Fibroblast of peridontal ligament (primary cell): ENCODE measurements at regions not wholly inside any gene's neighbourhood (a gene's known extent, or its start where the extent isn't known, plus 50 kb on each side); places are given as distances from the start of the nearest gene placed in this dataset.
"Not testable (repeated sequence)": the region's sequence is repeated elsewhere in the genome, so short reads cannot be mapped to it uniquely, and the experiment has no call there.

Experiments used
- DNase-seq: peaks from one replicate; pipeline ENCODE4 v3.0.0-alpha.2; 2010; ENCODE audit errors: extremely low read depth

DNA sequence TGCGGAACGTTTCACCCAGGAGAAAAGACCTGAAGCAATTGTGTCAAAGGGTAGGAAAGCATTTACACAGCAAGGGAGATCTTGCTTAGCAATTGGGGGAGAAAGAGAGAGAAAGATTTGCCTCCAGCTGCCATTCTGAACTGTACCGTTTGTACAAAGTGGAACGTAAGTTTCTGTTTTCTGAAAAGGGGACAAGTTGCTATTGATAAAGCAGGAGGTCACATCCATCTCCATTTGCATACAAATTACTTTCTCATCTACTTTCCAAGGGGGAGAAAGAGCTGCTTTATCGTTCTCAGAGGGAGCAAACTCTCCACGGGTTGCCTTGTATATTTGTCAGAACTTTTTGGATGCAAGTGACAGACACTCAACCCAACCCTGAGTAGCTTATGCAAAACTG lies 92.0 kb upstream of the CARD11 start:
- DNase-seq: no peak

DNA sequence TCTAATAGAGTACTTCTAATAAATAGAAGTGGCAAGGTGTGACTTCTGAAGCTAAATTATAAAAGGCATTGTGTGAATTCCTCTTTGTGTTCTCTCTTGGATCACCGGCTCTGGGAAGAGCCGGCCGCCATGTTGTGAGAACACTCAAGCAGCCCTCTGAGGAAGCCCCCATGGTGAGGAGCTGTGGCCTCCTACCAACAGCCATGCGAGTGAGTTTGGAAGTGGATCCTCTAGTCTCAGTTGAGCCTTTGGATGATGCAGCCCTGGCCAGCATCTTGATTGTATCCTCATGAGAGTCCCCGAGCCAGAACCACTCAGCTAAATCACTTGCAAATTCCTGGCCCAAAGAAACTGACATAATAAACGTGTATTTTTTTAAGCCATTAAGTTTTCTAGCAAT lies 94.5 kb upstream of the CARD11 start:
- DNase-seq: no peak

DNA sequence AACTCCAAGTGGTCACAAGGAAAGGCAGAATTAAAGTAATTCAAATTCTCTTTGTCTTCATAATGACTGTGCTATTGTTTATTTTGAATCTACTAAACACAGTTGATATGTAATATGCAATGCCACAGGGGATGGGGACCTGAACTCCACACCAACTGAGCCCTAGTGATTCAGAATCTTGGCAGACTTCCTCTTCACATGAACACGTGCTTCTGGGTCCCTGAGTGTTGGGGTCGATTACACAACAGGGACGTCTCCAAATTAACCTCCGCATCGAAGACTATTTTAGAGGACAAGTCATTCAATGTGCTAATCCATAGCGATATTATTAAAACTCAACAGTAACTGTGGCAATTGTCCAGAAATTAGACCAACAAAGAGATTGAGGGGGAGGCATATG lies 95.3 kb upstream of the CARD11 start:
- DNase-seq: no peak

DNA sequence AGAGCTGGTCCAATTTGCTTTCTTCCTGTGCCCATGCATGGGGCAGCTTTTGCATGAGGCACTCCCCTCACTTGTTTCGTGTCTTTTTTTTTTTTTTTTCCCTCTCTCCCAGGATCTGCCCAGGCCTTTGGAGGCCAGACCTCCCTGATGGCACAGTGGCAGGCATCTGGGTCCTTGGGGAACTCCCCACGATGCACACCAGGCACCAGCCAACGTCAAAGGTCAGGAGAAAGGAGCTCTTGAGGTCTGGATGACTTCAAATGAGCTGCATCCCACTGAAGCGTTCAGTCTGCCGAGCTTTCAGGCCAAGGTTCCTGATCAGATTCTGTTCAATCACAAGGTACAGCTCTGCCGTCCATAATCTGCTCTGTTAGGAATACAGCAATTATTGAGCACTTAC lies 97.2 kb upstream of the CARD11 start:
- DNase-seq: no peak

DNA sequence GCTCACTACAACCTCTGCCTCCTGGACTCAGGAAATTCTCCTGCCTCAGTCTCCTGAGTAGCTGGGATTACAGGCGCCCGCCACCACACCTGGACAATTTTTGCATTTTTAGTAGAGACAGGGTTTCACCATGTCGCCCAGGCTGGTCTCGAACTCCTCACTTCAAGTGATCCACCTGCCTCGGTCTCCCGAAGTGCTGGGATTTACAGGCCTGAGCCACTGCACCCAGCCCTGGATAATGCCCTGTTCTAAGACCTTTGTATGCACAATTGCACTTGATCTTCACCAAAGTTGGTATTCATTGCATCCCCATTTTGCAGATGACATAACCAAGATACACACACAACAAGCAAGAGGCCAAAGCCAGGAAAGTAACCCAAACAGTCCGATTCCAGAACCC lies 97.7 kb upstream of the CARD11 start:
- no peak for DNase-seq

DNA sequence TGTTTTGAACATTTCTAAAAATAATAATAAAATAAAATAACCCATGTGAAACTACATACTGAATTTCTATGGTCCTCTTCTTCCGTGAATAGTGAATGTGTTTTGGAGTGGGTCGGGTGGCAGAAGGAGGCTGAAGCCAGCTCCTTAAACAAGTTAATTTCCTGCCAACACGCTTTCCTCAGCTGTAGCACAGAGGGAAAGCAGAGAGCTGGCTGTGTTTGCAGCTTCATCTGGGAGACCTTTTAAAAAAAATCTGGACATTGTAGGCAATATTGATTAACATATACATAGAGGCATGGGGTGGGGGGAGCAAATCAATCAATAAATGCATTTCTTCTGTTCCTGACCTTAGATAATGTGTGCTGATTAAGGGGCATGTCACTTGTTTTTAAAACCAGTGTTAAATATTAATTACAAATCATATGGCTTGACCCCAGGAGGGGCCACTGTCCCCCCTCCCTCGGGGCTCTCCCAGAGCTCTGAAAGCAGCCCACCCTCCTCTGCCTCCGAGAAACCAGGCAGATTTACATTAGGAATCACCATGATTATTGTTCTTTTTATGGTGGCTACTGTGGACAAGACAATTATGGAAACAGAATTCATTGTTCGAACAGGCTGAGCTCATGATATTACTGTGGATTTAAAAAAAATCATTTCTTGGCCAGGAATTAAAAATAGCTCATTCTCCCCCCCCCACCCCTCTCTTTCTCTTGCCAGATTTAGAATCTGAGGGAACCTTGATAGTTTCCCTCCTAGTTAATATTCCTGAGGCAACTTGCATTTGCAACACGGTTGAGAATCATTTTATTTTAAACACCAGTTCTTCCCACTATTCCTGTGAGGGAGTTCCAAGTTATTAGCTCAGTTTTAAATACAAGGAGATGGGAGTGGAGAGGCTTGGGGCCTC lies 100.5 kb upstream of the CARD11 start:
- no peak for DNase-seq

DNA sequence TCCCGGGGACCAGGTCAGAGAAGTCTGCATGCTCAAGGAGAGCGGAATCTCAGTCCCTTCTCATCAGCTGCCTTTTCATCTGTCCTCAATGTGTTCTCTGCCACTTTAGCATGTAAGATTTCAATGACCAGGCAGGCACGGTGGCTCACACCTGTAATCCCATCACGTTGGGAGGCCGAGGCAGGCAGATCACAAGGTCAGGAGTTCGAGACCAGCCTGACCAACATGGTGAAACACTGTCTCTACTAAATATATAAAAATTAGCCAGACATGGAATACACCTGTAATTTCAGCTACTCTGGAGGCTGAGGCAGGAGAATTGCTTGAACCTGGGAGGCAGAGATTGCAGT lies 101.1 kb upstream of the CARD11 start:
- not testable (repeated sequence) for DNase-seq

DNA sequence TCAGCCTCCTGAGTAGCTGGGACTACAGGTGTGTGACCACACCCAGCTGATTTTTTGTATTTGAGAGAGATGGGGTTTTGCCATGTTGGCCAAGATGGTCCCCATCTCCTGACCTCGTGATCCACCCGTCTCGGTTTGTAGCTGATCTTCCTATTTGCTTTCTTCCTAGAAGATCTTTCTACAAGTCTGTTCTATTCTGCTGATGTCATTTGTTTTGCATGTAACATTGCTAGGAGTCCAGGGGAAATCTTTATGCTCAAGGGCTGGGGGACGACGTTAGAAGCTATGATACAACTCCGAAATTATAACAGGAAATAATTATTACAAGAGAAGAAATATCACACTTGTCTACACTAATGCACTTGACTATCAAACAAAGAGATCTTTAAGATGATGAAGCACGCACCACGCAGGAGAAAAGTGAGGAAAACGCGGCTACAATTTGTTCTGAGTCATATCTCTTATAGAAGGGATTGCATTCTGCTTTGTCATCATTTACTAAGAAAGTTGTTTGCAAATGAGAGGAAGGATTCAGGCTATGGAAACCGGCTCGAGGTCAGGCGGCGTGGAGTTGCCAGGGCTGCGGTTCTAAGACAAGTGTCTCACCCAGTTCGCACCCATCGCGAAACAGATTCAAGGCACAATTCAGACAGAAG lies 103.0 kb upstream of the CARD11 start:
- no peak for DNase-seq

DNA sequence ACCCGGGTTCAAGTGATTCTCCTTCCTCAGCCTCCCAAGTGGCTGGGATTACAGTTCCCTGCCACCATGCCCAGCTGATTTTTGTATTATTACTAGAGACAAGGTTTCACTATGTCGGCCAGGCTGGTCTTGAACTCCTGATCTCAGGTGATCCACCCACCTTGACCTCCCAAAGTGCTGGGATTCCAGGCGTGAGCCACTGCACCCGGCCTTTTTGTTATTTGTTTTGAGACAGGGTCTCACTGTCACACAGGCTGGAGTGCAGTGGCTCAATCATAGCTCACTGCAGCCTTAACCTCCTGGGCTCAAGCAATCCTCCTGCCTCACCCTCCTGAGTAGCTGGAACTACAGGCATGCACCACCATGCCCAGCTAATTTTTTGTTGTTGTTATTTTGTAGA lies 104.8 kb upstream of the CARD11 start:
- DNase-seq: not testable (repeated sequence)

DNA sequence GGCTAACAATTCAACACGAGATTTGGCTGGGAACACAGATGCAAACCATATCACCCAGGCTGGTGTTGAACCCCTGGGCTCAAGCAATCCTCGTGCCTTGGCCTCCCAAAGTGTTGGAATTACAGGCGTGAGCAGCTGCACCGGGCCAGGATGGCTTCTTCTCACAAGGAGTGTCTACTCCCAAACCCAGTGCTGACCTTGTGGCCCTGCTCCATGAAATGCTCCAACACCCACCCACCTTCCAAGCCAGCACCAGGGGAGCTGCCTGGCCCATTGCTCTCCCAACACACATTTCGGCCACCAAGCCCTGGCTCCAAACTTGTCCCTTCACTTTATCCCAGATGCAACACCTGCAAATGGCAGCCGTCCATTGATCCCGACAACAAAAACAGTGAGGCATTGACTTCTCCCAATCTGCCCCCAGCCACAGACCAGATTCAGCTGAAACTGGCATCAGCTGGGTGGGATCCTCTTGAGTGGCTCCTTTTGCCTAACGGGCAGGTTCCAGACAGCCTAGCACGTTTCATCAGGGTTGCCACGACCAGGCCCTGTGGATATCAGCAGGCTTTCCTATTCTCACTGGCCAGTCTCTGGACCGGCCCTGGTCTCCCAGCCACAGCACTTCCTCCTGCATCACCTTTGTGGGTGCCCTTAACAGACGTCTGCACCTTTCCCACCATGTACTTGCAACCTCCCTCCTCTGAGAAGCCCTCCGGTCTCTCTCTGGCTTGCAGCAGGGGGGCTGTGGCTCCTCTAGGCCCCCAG lies 105.7 kb upstream of the CARD11 start:
- DNase-seq: no peak

DNA sequence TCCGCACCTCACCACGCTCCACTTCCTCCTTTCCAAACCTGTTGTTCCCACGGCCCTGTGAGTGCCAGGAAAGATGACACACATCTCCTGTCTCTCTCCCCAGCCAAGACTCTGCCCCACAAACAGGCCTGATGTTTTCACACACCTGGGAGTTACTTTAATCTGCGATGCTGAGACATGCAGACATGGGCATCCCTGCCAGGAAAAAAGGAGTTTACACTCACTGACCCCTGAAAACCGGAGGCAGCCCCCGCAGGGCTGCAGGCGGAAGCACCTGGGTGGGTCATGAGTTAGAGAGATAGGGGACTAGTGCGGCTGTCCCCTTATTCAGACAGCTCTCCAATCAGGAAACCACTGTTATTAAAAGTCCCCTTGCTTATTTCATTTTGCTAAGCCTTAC lies 106.4 kb upstream of the CARD11 start:
- DNase-seq: no peak

DNA sequence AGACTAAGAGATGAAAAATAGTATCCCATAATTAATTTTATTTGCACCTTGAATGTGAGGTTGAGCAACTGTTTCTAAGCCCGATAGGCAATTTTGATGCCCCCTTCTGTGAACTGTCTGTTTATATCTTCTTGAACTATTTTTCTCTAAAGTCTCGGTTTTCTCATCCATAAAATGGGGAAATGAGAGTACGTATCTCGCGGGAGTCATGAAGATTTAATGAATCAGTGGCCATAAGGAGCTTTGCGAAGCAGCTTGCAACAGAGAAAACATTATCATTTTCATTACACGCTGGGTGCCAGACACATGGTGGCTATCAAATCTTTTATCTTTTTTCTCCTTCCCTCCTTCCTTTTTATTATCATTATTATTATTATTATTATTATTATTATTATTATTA lies 108.1 kb upstream of the CARD11 start:
- no peak for DNase-seq

DNA sequence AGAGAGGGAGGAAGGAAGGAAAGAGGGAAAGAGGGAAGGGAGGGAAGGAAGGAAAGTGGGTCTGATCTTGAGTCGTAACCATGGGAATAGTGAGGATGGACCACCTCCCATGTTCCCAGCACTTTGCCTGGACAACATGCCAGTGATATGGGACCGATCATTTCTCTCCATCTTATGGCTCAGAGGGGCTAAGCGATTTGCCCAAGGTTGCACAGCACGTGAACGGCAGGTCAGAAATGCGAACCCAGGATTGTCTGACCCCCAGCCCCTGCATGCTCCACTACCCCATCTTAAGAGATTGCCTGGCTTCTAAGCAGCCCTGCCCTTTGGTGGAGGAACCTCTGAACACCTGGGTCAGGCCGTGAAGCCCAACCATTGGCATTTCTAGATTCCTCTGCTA lies 109.0 kb upstream of the CARD11 start:
- DNase-seq: no peak

DNA sequence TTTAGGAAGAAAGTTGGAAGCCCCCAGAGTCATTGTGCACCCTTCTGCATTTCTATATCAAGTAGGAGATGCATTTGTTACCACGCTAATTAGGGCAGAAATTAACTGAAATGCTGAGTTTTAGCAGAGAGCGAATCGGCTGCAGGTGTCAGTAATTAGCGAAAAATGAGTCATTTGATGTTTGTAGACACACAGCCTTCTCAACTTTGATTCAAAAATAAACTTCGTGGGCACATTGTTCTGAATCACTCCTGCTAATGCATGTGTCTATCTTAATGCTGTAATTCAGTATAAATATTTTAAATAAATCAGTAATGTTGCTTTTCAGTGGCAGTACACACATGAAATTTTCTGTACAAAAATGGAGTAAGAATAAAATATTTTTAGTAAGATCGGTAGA lies 109.5 kb upstream of the CARD11 start:
- DNase-seq: no peak

DNA sequence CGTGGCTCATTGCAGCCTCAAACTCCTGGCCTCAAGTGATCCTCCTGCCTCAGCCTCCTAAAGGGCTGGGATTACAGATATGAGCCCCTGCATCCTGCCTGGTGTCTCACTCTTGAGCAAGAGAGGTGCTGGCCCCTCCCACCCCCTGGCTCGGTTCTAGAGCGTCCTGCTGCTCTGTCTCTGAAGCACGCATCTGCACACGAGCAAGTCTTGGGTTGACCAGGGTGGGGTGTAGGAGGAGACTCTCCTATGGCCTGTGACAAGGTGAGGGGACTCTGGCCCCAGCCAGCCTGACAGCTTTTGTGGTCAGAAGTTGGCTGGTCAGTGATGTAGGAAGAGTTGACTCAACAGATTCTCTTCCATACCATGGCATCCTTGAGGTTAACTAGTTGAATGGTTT lies 110.7 kb upstream of the CARD11 start:
- DNase-seq: no peak

DNA sequence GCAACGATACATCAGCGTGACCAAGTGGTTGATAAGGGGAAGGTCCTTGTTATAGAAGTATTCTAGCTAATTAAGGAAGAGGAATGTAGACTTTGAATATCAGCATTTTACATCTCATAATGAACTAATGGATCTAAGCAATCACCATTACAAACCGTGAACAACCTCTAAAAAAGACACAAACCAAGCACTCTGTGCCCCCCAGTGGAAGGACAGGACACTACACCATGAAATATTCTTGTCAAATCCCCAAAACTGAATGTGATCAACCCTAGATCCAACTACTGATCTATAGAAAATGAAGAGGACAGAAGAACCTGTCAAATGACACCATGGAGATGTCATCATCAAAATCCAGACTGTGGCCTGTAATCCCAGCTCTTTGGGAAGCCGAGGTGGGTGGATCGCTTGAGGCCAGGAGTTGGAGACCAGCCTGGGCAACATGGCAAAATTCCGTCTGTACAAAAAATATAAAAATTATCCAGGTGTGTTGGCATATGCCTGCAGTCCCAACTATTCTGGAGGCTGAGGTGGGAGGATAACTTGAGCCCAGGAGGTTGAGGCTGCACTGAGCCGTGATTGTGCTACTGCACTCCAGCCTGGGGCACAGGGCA lies 111.3 kb upstream of the CARD11 start:
- peak; percentile 17 for DNase-seq

DNA sequence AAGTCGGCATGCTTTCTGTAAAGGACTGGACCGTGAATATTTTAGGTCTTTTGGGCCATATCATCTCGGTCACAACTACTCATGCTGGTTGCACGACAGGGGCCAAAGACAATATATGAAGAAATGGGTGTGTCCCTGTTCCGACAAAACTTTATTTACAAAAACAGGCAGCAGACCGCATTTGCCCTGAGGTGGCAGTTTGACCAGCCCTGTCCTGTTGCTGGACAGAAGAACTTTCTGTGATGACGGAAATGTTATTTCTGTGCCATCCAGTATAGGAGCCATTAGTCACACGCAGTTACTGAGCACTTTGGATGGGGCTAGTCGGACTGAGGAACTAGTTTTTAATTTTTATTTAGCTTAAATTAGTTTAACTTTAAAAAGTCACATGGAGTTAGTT lies 112.8 kb upstream of the CARD11 start:
- no peak for DNase-seq

DNA sequence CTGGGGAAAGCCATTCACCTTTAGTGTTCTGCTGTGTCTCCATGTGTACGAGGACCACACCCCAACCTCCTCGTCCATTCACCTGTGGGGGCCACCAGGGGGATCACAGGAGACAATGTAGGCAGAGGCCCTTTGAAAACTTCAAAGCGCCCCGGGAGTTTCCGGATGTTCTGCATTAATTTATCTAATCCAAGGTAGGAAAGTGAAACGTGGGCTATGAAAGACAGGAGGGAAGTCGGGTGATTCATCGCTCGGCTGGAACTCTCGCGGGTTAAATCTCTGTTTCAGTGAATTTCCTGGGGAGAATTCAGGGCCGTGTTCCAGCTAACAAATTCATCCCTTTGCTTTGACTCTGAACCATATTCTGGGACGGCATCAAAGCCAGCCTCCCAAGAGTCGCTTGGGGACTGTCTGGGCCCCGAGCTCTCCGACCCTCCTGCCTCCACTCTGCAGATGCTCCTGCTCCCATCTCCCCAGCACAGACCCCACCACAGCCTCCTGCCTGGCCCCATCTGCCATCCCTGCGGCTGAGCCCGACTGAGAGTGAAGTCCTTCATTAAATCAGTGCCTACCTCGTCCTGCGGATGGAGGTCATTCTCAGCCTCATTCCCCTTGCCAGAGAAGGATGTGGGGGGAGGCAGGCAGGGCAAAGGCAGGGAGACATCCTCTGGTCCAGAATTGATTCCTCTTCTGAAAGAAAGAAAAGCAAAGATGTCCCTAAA lies 114.1 kb upstream of the CARD11 start:
- DNase-seq: no peak

DNA sequence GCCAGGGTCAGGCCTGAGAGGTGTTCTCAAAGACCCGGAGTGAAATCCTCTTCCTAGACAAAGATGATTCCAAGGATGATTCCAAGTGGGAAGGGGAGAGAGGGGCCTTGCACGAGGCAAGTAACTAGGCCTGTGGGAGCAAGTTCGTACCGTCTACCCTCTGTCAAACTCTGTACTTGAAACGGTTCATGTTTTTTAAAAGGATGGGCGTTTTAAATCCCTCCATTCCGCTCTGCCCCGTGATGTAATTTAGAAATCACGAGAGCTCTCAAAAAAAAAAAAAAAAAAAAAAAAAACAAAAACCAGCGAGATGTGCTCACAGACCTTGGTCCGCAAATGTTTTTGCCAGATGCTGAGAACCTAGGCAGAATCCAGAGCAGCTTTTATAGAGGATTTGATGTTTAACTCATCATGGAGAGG lies 114.7 kb upstream of the CARD11 start:
- DNase-seq: no peak

DNA sequence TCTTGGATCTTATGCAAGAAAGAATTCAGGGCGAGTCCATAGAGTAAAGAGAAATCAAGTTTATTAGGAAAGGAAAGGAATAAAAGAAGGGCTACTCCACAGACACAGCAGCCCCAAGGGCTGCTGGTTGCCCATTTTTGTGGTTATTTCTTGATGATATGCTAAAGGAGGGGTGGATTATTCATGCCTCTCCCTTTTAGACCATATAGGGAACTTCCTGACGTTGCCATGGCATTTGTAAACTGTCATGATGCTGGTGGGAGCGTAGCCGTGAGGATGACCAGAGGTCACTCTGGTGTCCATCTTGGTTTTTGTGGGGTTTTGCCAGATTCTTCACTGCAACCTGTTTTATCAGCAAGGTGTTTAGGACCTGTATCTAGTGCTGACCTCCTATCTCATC lies 115.4 kb upstream of the CARD11 start:
- no peak for DNase-seq

DNA sequence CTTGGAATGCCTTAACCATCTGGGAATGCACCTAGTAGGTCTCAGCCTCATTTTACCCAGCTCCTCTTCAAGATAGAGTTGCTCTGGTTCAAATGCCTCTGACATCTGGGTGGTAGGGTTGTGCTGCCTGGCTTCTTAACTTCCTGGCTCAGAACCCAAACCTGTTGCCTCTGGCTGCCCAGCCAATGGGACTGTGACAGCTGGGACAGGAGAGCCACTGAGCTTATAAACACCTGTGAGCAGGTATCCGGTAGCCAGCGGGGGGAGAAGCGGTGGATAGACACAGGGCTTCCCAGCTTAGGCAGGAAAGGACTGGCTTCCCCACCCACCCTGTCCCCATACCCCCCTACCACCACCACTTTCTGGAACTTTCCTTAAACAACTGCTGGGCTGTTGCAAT lies 115.8 kb upstream of the CARD11 start:
- DNase-seq: no peak

DNA sequence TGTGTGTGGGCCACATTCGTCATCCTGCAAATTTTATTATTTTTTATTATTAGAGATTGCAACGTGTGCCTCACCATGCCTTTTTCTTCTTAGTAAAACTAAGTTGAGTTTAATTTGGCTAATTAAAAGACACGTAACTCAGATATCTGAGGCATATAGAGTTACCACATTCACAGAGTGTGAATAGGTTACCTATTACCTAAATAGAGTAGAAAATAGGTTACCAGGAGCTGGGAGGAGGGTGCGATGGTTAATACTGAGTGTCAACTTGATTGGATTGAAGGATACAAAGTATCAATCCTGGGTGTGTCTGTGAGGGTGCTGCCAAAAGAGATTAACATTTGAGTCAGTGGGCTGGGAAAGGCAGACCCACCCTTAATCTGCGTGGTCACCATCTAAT lies 116.3 kb upstream of the CARD11 start:
- DNase-seq: not testable (repeated sequence)
